ENCODE measurements at regions not wholly inside any gene's neighbourhood (a gene's known extent, or its start where the extent isn't known, plus 50 kb on each side); places are given as distances from the start of the nearest gene placed in this dataset.

DNA sequence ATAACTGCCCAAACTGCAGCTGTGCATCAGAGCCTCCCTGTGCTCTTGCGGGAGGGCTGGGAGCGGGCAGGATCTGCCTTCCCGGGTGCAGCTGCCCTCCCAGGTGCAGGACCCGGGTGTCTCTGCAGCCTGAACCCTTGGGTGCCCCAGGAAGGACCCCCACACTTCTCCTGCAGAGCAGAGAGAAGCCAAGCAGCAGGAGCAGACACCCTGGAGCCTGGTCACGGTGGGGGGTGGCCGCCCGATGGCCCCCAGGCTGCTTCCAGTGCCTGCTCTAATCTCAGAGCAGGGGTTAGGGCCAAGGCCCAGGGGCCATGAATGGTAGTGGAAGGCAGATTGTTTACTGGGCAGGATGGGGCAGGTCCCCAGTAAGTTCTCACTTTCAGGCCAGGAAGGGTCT is 83.0 kb downstream of the RHOU start:
- no peak for DNase-seq (ENCODE audit: extremely low read depth, insufficient read length)
- Histone ChIP-seq H3K4me3 (replicated peaks; ENCODE audit: low read depth, low read length) (no peak overlapping the region), H3K36me3 (ENCODE audit: control insufficient read depth, insufficient read depth, low read length) (no peaks in the 10 kb centered on the region), H3K27me3 (replicated peaks; ENCODE audit: control insufficient read depth, insufficient read depth, low read length) (no peaks in the 10 kb centered on the region)
- TF ChIP-seq, protein P1, sequence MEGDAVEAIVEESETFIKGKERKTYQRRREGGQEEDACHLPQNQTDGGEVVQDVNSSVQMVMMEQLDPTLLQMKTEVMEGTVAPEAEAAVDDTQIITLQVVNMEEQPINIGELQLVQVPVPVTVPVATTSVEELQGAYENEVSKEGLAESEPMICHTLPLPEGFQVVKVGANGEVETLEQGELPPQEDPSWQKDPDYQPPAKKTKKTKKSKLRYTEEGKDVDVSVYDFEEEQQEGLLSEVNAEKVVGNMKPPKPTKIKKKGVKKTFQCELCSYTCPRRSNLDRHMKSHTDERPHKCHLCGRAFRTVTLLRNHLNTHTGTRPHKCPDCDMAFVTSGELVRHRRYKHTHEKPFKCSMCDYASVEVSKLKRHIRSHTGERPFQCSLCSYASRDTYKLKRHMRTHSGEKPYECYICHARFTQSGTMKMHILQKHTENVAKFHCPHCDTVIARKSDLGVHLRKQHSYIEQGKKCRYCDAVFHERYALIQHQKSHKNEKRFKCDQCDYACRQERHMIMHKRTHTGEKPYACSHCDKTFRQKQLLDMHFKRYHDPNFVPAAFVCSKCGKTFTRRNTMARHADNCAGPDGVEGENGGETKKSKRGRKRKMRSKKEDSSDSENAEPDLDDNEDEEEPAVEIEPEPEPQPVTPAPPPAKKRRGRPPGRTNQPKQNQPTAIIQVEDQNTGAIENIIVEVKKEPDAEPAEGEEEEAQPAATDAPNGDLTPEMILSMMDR (IDR thresholded peaks at IDR 0.05; ENCODE audit: insufficient read depth, low read length, poor library complexity, severe bottlenecking) = no peak

DNA sequence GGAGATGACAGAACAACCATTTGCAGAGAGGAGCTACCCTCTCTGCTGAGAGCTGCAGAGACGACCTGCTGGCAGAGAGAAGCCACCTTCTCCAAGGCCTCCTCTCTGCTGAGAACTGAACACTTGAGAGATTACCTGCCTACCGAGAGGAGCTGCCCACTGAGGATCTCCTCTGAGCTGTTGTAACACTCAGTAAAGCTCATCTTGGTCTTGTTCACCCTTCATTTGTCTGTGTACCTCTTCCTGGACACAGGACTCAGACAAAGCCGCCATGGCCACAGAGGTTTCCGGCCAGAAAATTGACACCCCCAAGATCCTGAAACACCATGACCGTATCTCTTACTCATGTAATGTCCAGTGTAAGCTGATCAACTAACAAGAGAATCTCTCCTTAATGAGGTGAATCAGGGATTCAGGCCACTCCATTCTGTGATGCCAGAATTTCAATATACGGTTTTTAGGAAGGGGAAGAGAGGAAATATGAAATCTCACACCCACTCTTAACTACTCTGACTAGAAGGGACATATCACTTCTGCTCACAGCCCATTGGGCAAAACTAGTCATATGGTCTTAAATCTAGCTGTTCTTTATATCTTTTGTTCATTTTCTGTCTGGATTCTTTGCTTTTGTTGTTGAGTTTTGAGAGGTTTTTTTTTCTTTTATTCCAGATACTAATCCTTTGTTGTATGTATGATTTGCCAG is 83.8 kb downstream of the RHOU start:
- TF ChIP-seq, protein P1 (IDR thresholded peaks at IDR 0.05; ENCODE audit: insufficient read depth, low read length, poor library complexity, severe bottlenecking) = no peak
- DNase-seq (ENCODE audit: extremely low read depth, insufficient read length) = no peak
- Histone ChIP-seq H3K27me3 (replicated peaks; ENCODE audit: control insufficient read depth, insufficient read depth, low read length) (no peaks in the 10 kb centered on the region), H3K36me3 (ENCODE audit: control insufficient read depth, insufficient read depth, low read length) (no peaks in the 10 kb centered on the region), H3K4me3 (replicated peaks; ENCODE audit: low read depth, low read length) (no peak overlapping the region)

DNA sequence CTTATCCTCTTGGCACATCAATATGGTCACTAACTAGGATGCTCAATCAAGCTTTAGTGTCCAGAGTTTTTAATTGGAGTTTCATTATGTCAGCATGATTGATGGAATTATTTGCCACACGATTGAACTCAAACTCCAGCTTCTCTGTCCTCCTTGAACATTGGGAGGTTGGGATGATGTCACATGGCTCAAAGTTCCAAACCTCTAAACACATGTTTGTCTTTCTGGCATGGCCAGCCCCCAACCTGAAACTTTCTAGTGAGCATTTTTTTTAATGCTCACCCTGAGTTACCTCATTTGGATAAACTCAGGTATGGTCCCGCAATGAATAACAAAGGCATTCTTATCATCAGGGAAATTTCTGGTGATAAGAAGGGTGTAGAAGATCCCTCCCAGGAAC is 86.0 kb downstream of the RHOU start:
- TF ChIP-seq, protein P1 (IDR thresholded peaks at IDR 0.05; ENCODE audit: insufficient read depth, low read length, poor library complexity, severe bottlenecking) = no peak
- H3K4me3 ChIP-seq (replicated peaks; ENCODE audit: low read depth, low read length) = no peak overlapping the region
- H3K27me3 ChIP-seq (replicated peaks; ENCODE audit: control insufficient read depth, insufficient read depth, low read length) = no peaks in the 10 kb centered on the region
- no peaks in the 10 kb centered on the region for H3K36me3 ChIP-seq (ENCODE audit: control insufficient read depth, insufficient read depth, low read length)
- DNase-seq (ENCODE audit: extremely low read depth, insufficient read length) = no peak

DNA sequence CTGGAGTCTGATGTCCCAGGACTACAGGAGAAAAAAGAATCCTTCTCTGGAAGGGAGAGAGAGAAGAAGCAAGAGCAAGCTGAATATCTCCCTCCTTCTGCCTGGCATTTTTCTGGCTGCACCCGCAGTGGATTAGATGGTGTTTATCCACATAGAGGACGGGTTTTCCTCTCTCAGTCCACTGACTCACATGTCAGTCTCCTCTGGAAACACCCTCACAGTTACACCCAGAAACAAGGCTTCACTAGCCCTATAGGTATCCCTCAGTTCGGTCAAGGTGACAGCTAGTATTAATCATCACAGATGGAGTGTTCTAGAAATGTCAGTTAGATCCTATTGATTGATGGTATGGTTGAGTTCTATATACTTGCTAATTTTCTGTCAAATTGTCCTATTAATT is 87.9 kb downstream of the RHOU start:
- Histone ChIP-seq H3K36me3 (ENCODE audit: control insufficient read depth, insufficient read depth, low read length) (no peaks in the 10 kb centered on the region), H3K27me3 (replicated peaks; ENCODE audit: control insufficient read depth, insufficient read depth, low read length) (no peaks in the 10 kb centered on the region), H3K4me3 (replicated peaks; ENCODE audit: low read depth, low read length) (no peak overlapping the region)
- DNase-seq (ENCODE audit: extremely low read depth, insufficient read length) = no peak
- TF ChIP-seq, protein P1 (IDR thresholded peaks at IDR 0.05; ENCODE audit: insufficient read depth, low read length, poor library complexity, severe bottlenecking) = no peak

DNA sequence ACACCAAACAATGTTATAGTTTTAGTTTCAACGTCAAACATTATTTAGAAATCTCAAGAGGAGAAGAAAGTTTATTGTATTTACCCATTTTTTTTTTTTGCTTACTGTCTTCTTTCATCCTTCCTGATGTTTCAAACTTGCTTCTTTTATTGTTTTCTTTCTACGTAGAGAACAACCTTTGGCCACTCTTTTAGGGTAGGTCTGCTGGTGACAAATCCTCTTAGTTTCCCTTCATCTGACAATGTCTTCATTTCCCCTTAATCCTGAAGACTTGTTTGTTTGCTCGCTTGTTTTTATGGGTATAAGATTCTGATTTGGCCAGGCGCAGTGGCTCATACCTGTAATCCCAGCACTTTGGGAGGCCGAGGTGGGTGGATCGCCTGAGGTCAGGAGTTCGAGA is 89.1 kb downstream of the RHOU start:
- TF ChIP-seq, protein P1 (IDR thresholded peaks at IDR 0.05; ENCODE audit: insufficient read depth, low read length, poor library complexity, severe bottlenecking) = no peak
- no peak for DNase-seq (ENCODE audit: extremely low read depth, insufficient read length)
- H3K4me3 ChIP-seq (replicated peaks; ENCODE audit: low read depth, low read length) = no peak overlapping the region
- H3K36me3 ChIP-seq (ENCODE audit: control insufficient read depth, insufficient read depth, low read length) = no peaks in the 10 kb centered on the region
- no peaks in the 10 kb centered on the region for H3K27me3 ChIP-seq (replicated peaks; ENCODE audit: control insufficient read depth, insufficient read depth, low read length)

DNA sequence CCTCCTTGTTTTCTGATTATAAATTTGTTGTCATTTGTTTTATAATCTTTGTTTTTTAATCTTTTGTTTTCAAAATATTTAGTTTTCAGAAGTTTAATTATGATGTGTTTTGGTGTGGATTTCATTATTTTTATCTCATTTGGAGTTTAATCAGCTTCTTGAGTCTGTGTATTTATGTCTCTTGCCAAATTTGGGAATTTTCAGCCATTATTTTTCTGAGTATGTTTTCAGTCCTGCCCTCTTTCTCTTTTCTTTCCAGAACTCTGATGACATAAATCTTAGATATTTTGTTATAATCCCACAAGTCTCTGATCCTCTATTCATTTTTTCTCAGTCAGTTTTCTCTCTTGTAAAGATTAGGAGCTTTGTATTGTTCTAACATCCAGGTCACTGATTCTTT is 89.8 kb downstream of the RHOU start:
- H3K36me3 ChIP-seq (ENCODE audit: control insufficient read depth, insufficient read depth, low read length) = no peaks in the 10 kb centered on the region
- no peaks in the 10 kb centered on the region for H3K27me3 ChIP-seq (replicated peaks; ENCODE audit: control insufficient read depth, insufficient read depth, low read length)
- H3K4me3 ChIP-seq (replicated peaks; ENCODE audit: low read depth, low read length) = no peak overlapping the region
- DNase-seq (ENCODE audit: extremely low read depth, insufficient read length) = no peak
- TF ChIP-seq, protein P1 (IDR thresholded peaks at IDR 0.05; ENCODE audit: insufficient read depth, low read length, poor library complexity, severe bottlenecking) = no peak
